ENCODE measurements at regions not wholly inside any gene's neighbourhood (a gene's known extent, or its start where the extent isn't known, plus 50 kb on each side); places are given as distances from the start of the nearest gene placed in this dataset.

DNA sequence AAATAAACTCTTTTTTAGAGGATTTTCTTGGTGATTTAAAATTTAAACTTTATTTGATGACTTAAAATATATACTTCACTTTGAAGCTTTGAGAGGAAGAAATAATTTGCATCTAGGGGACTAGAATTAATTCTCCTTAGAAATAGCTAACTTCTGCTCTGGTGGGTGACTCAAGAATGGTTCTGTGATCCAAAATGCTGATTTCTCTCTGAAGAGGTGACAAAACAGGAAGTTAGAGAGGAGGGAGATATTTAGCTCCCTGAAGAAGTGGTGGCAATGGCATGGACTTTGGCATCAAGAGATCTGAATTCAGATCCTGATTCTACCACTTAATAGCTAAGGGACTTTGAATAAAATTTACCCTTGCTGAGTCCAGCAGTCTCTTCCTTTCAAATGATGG is 125.8 kb upstream of the ATP1B1 start:
- Histone ChIP-seq H3K27ac (ENCODE audit: low read depth in 2 of 2, low read length in 2 of 2) (no peak overlapping the region), H3K4me1 (ENCODE audit: control insufficient read depth in 2 of 3, insufficient read depth in 2 of 3, low read depth in 1 of 3, low read length in 3 of 3) (no peaks in the 10 kb centered on the region), H3K4me3 (ENCODE audit: low read length in 3 of 3) (no peak overlapping the region), H3K9ac (ENCODE audit: low read length in 3 of 3) (no peak overlapping the region), H3K36me3 (ENCODE audit: control insufficient read depth in 2 of 3, insufficient read depth in 3 of 3, low read length in 3 of 3) (no peaks in the 10 kb centered on the region), H3K9me3 (ENCODE audit: control insufficient read depth in 2 of 3, insufficient read depth in 1 of 3, low read length in 3 of 3) (no peaks in the 10 kb centered on the region), H3K27me3 (ENCODE audit: control insufficient read depth, insufficient read depth, low read length) (no peaks in the 10 kb centered on the region)
- intact Hi-C loops (cut with DNase I), result no loop called here
- FAIRE-seq (no peak), DNase-seq (no peak)
- TF ChIP-seq, protein P1, sequence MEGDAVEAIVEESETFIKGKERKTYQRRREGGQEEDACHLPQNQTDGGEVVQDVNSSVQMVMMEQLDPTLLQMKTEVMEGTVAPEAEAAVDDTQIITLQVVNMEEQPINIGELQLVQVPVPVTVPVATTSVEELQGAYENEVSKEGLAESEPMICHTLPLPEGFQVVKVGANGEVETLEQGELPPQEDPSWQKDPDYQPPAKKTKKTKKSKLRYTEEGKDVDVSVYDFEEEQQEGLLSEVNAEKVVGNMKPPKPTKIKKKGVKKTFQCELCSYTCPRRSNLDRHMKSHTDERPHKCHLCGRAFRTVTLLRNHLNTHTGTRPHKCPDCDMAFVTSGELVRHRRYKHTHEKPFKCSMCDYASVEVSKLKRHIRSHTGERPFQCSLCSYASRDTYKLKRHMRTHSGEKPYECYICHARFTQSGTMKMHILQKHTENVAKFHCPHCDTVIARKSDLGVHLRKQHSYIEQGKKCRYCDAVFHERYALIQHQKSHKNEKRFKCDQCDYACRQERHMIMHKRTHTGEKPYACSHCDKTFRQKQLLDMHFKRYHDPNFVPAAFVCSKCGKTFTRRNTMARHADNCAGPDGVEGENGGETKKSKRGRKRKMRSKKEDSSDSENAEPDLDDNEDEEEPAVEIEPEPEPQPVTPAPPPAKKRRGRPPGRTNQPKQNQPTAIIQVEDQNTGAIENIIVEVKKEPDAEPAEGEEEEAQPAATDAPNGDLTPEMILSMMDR (IDR thresholded peaks at IDR 0.05; ENCODE audit: borderline replicate concordance, extremely low read depth, insufficient read depth), result no peak

- TF ChIP-seq, protein P1 (IDR thresholded peaks at IDR 0.05; ENCODE audit: borderline replicate concordance, extremely low read depth, insufficient read depth), result no peak
- Histone ChIP-seq H3K4me1 (ENCODE audit: control insufficient read depth in 2 of 3, insufficient read depth in 2 of 3, low read depth in 1 of 3, low read length in 3 of 3) (no peaks in the 10 kb centered on the region), H3K36me3 (ENCODE audit: control insufficient read depth in 2 of 3, insufficient read depth in 3 of 3, low read length in 3 of 3) (no peaks in the 10 kb centered on the region), H3K9ac (ENCODE audit: low read length in 3 of 3) (no peak overlapping the region), H3K27ac (ENCODE audit: low read depth in 2 of 2, low read length in 2 of 2) (no peak overlapping the region), H3K9me3 (ENCODE audit: control insufficient read depth in 2 of 3, insufficient read depth in 1 of 3, low read length in 3 of 3) (no peaks in the 10 kb centered on the region), H3K27me3 (ENCODE audit: control insufficient read depth, insufficient read depth, low read length) (no peaks in the 10 kb centered on the region), H3K4me3 (ENCODE audit: low read length in 3 of 3) (no peak overlapping the region)
- DNase-seq (no peak), FAIRE-seq (no peak)
- intact Hi-C loops (cut with DNase I), result no loop called here
Measured at GRCh38 chr1:168982778-168983177, 123.7 kb upstream of the ATP1B1 start.

- intact Hi-C loops (cut with DNase I), result no loop called here
- Histone ChIP-seq H3K9ac (ENCODE audit: low read length in 3 of 3) (no peak overlapping the region), H3K27me3 (ENCODE audit: control insufficient read depth, insufficient read depth, low read length) (no peaks in the 10 kb centered on the region), H3K36me3 (ENCODE audit: control insufficient read depth in 2 of 3, insufficient read depth in 3 of 3, low read length in 3 of 3) (no peaks in the 10 kb centered on the region), H3K4me1 (ENCODE audit: control insufficient read depth in 2 of 3, insufficient read depth in 2 of 3, low read depth in 1 of 3, low read length in 3 of 3) (no peaks in the 10 kb centered on the region), H3K27ac (ENCODE audit: low read depth in 2 of 2, low read length in 2 of 2) (no peak overlapping the region), H3K4me3 (ENCODE audit: low read length in 3 of 3) (no peak overlapping the region), H3K9me3 (ENCODE audit: control insufficient read depth in 2 of 3, insufficient read depth in 1 of 3, low read length in 3 of 3) (no peaks in the 10 kb centered on the region)
- DNase-seq (no peak), FAIRE-seq (no peak)
- TF ChIP-seq, protein P1 (IDR thresholded peaks at IDR 0.05; ENCODE audit: borderline replicate concordance, extremely low read depth, insufficient read depth), result no peak
Measured at GRCh38 chr1:168987330-168987729, 119.2 kb upstream of the ATP1B1 start.

DNA sequence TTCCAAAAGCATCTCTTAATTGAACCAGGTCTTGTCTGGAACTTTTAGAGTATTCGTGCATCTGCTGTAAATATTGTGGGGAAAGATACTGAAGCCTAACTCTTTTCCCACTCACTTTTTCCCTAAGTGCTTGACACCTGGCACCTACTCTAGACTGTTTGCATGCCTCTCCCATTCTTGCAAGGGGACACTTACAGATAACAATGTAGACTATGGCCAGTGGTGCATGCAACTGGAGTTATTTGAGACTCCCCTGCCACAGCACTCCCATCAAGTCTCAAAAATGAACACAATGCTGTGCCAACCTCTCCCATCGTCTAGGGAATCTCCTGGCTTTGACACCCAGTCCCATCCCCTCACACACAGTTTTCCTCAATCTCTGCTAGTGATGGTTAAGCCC is 118.6 kb upstream of the ATP1B1 start:
- TF ChIP-seq, protein P1 (IDR thresholded peaks at IDR 0.05; ENCODE audit: borderline replicate concordance, extremely low read depth, insufficient read depth), result no peak
- no peak overlapping the region for H3K9ac ChIP-seq (ENCODE audit: low read length in 3 of 3)
- no peaks in the 10 kb centered on the region for H3K27me3 ChIP-seq (ENCODE audit: control insufficient read depth, insufficient read depth, low read length)
- no peak overlapping the region for H3K27ac ChIP-seq (ENCODE audit: low read depth in 2 of 2, low read length in 2 of 2)
- H3K4me3 ChIP-seq (ENCODE audit: low read length in 3 of 3), result no peak overlapping the region
- H3K9me3 ChIP-seq (ENCODE audit: control insufficient read depth in 2 of 3, insufficient read depth in 1 of 3, low read length in 3 of 3), result no peaks in the 10 kb centered on the region
- FAIRE-seq (no peak), DNase-seq (no peak)
- no peaks in the 10 kb centered on the region for H3K4me1 ChIP-seq (ENCODE audit: control insufficient read depth in 2 of 3, insufficient read depth in 2 of 3, low read depth in 1 of 3, low read length in 3 of 3)
- intact Hi-C loops (cut with DNase I), result no loop called here
- no peaks in the 10 kb centered on the region for H3K36me3 ChIP-seq (ENCODE audit: control insufficient read depth in 2 of 3, insufficient read depth in 3 of 3, low read length in 3 of 3)

Data from kidney (tissue), 13 donors.